Fibroblast of the aortic adventitia (primary cell): ENCODE measurements at regions not wholly inside any gene's neighbourhood (a gene's known extent, or its start where the extent isn't known, plus 50 kb on each side); places are given as distances from the start of the nearest gene placed in this dataset.

Source experiments
- DNase-seq: peaks from one replicate; pipeline ENCODE4 v3.0.0-alpha.2; 2010; ENCODE audit warnings: low read depth
- H3K4me3 ChIP-seq: 2 replicates; pipeline ENCODE4 v1.5.1; 2011; ENCODE audit warnings: low read depth, mild to moderate bottlenecking, control low read depth, low read length, moderate library complexity
- TF ChIP-seq, protein P1 (sequence below): IDR thresholded peaks from 2 replicates; pipeline ENCODE4 v1.5.1; 2011; ENCODE audit warnings: mild to moderate bottlenecking, low read length, control low read depth, inconsistent platforms; ENCODE audit not compliant: insufficient read depth

DNA sequence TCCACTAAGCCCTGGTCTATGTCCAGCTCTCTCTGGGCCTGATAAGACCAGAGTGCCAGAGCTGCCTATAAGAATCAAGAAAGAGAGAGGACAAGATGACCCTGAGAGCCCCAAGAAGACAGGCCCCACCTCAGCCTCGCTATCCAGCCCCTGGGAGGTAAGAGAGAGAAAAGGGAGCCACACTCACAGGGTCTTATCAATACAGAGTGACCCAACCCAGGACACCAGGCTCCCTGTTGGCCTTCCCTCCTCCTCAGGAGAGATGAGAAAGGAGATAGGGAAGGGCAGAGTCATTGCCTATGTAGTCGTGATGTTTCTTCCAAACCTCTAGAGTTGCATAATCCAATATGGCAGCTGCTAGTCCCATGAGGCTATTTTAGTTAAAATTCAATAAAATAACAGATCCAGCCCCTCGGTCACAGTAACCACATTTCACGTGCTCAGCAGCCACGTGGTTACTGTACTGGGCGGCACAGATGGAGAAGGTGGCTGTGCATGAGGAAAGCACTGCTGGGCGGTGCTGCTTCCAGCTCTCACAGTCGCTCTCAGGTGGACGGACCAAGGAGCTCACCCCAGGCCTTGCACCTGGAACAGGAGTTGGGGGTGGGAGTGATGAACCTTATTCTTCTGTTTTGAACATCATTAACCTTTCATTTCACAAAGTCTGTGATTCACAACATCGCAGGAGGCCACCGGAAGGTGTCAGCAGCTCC lies 525.8 kb downstream of the SHQ1 start:
- H3K4me3 ChIP-seq: no peak overlapping the region
- DNase-seq: no peak
- TF ChIP-seq, protein P1, sequence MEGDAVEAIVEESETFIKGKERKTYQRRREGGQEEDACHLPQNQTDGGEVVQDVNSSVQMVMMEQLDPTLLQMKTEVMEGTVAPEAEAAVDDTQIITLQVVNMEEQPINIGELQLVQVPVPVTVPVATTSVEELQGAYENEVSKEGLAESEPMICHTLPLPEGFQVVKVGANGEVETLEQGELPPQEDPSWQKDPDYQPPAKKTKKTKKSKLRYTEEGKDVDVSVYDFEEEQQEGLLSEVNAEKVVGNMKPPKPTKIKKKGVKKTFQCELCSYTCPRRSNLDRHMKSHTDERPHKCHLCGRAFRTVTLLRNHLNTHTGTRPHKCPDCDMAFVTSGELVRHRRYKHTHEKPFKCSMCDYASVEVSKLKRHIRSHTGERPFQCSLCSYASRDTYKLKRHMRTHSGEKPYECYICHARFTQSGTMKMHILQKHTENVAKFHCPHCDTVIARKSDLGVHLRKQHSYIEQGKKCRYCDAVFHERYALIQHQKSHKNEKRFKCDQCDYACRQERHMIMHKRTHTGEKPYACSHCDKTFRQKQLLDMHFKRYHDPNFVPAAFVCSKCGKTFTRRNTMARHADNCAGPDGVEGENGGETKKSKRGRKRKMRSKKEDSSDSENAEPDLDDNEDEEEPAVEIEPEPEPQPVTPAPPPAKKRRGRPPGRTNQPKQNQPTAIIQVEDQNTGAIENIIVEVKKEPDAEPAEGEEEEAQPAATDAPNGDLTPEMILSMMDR: no peak

DNA sequence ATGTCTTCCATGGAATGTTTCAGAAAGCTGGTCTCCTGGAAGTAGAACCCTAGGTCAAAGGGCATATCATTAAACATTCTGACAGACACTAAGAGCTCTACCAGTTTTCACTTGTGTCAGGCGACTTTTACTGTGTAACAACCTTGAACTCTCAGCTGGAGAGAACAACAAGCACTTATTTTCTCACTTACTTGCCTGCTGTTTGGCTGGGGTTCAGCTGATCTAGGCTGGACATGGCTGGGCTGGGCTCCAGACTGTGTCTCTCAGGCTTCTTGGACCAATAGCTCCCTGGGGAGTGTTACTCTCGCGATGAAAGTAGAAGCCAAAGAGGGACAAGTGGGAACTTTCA lies 527.3 kb downstream of the SHQ1 start:
- no peak for DNase-seq
- TF ChIP-seq, protein P1: no peak
- no peak overlapping the region for H3K4me3 ChIP-seq

DNA sequence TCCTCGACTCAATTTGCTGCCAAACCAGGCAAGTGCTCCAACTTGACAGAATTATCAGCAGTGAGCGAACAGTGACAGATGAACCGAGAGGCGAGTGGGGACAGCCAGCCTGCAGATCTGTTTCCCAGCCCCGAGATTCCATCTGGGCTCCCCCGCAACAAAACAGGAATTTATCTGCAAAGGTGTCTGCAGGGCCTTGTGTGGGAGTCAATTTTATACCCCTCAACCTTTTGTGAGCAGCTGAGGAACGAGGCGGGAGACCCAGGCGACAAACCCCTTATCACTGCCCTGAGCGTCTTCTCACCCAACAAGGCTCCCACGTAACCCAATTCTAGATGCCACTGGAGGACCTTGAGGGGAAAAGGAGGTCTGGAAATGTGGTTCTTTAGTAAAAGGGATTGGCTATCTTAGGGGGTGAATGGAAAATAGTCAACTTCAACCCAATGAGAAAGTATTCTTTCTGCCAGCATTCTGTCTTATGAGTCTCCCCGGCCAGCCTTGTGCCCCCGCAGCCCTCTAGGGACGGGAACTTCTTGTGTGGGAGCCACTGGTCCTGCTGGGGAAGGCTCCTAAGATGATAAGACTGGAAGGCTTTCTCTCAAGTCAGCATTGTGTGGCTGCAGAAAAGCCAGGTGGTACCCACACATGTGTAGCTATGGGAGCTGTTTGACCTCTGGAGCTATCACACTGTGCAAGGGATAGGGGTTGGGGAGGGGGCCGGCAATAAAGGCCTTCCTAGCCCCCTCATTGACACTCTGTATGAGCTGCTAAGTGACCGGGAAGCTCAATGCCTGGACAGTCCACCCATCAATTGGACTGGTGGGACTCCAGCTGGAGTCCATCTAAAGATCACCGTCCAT lies 527.9 kb downstream of the SHQ1 start:
- DNase-seq: no peak
- TF ChIP-seq, protein P1: no peak
- H3K4me3 ChIP-seq: no peak overlapping the region

DNA sequence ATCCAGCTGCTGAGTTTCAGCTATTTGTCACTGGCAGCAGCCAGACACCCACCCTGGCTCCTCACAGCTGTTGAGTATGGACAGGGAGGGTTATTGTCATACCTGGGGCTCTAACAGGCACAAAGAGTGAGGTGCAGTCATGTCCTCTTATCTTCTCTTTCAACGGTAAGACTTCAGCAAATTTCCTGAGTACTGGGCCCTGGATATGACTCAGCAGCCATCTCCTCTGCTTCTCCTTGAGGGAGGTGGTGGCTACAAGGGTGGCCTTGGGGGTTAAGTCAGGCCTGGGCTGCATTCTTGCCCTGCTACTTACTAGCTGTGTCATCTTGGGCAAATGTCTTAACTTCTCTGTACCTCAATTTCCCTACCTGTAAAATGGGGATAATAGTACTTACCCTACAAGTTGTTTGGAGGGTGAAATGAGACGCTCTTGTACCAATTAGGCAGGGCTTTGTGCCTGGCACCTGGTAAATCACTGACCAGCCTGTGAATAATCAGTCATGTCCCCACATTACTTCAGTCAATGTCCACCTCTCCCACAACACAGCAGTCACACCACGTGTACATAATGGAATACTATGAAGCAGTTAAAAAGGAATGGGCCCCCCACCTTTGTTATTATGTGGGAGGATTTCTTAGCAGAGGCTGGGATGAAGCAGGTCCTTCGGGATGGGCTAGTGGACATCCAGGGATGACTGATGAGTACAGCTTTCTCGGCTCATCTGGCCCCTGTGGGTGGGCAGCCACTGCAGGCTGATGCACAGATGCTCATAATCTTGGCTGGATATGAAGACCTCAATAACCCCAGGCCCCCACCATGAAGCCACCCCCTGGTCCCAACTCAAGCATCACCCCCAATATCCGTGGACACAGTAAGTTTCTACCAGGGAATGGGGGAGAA lies 528.8 kb downstream of the SHQ1 start:
- no peak overlapping the region for H3K4me3 ChIP-seq
- no peak for DNase-seq
- TF ChIP-seq, protein P1: no peak

DNA sequence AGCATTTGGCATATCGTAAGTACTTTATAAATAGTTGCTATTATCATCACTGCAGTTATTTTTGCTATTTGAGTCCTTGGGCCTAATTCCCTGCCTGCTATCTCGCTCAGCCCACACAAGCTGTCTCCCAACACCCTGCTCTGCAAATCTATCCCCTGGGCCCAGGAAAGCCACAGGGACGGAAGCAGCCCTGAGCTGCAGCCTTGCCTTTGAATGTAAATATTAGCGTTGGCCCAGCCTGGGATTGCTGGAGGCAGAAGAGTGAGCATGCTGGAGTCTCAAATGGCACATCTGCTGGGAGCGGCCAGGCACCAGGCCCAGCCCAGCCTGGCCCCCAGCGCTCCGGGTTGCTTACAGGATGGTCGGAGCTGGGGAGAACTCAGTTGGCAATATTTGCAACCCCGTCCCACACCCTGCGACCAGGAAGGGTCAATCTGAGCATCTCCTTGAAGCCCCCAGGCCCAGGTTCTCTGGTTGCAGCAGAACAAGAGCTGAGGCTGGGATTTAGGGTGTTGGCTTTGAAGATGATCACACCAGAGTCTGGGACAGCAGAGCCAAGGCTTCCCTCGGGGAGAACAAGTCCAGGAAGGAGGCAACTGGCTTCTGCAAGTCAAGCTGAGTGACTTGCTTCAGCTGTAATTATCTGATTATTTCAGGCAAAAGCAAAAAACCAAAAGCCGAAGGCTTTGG lies 529.6 kb downstream of the SHQ1 start:
- TF ChIP-seq, protein P1: no peak
- DNase-seq: no peak
- H3K4me3 ChIP-seq: no peak overlapping the region

DNA sequence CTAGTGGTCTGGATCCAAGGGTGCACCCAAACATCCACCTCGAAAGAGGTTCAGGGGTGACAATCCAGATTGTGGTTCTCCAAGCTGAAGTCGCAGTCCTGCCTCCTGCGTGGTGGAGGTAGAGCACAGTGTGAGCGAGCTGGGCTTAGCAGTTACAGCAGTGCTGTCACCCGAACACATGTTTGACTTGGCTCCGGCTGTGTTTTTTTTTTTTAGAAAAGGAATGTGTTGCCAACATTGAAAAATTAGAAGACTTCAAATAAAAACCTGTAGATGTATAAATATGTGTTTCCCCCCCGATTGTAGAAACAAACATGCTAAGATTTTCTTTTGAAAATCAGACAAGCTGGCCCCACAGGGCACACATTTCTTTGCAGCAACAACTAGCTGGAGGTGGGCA lies 530.8 kb downstream of the SHQ1 start:
- DNase-seq: peak; percentile 30
- TF ChIP-seq, protein P1: no peak

More for the DNA sequence above, 530.8 kb downstream of the SHQ1 start:
- no peak overlapping the region for H3K4me3 ChIP-seq
